ENCODE measurements at regions not wholly inside any gene's neighbourhood (a gene's known extent, or its start where the extent isn't known, plus 50 kb on each side); places are given as distances from the start of the nearest gene placed in this dataset.

- Mint-ChIP-seq H3K36me3 (ENCODE audit: unreplicated experiment) (no peaks in the 10 kb centered on the region), H3K27me3 (ENCODE audit: unreplicated experiment) (no peaks in the 10 kb centered on the region), H3K4me1 (ENCODE audit: unreplicated experiment) (peaks cover 46% of the 10 kb centered on the region), H3K9me3 (ENCODE audit: unreplicated experiment) (no peaks in the 10 kb centered on the region), H3K4me3 (ENCODE audit: unreplicated experiment) (no peak overlapping the region), H3K27ac (ENCODE audit: unreplicated experiment) (peak overlapping the region; percentile 94)
- TF ChIP-seq CTCF (IDR thresholded peaks at IDR 0.05): no peak
- DNase-seq (ENCODE audit: extremely low spot score, unreplicated experiment): no peak
Observed at GRCh38 chr15:66844041-66844746, 142.2 kb downstream of the SMAD6 start.

- no peaks in the 10 kb centered on the region for H3K27me3 Mint-ChIP-seq (ENCODE audit: unreplicated experiment)
- TF ChIP-seq CTCF (IDR thresholded peaks at IDR 0.05): no peak
- H3K9me3 Mint-ChIP-seq (ENCODE audit: unreplicated experiment): no peaks in the 10 kb centered on the region
- no peak overlapping the region for H3K4me3 Mint-ChIP-seq (ENCODE audit: unreplicated experiment)
- H3K4me1 Mint-ChIP-seq (ENCODE audit: unreplicated experiment): peaks cover 46% of the 10 kb centered on the region
- no peak overlapping the region for H3K27ac Mint-ChIP-seq (ENCODE audit: unreplicated experiment)
- no peaks in the 10 kb centered on the region for H3K36me3 Mint-ChIP-seq (ENCODE audit: unreplicated experiment)
- DNase-seq (ENCODE audit: extremely low spot score, unreplicated experiment): no peak
Observed at GRCh38 chr15:66844747-66845145, 142.7 kb downstream of the SMAD6 start.

- TF ChIP-seq CTCF (IDR thresholded peaks at IDR 0.05): no peak
- no peak overlapping the region for H3K27ac Mint-ChIP-seq (ENCODE audit: unreplicated experiment)
- H3K9me3 Mint-ChIP-seq (ENCODE audit: unreplicated experiment): no peaks in the 10 kb centered on the region
- H3K27me3 Mint-ChIP-seq (ENCODE audit: unreplicated experiment): no peaks in the 10 kb centered on the region
- H3K4me3 Mint-ChIP-seq (ENCODE audit: unreplicated experiment): no peak overlapping the region
- H3K4me1 Mint-ChIP-seq (ENCODE audit: unreplicated experiment): peaks cover 47% of the 10 kb centered on the region
- no peak for DNase-seq (ENCODE audit: extremely low spot score, unreplicated experiment)
- no peaks in the 10 kb centered on the region for H3K36me3 Mint-ChIP-seq (ENCODE audit: unreplicated experiment)
Observed at GRCh38 chr15:66845266-66845785, 143.3 kb downstream of the SMAD6 start.

GRCh38 chr15:66846031-66846430, 144.0 kb downstream of the SMAD6 start:
- Mint-ChIP-seq H3K4me1 (ENCODE audit: unreplicated experiment) (peaks cover 48% of the 10 kb centered on the region), H3K36me3 (ENCODE audit: unreplicated experiment) (no peaks in the 10 kb centered on the region), H3K27me3 (ENCODE audit: unreplicated experiment) (no peaks in the 10 kb centered on the region), H3K4me3 (ENCODE audit: unreplicated experiment) (no peak overlapping the region), H3K27ac (ENCODE audit: unreplicated experiment) (no peak overlapping the region), H3K9me3 (ENCODE audit: unreplicated experiment) (no peaks in the 10 kb centered on the region)
- no peak for TF ChIP-seq CTCF (IDR thresholded peaks at IDR 0.05)
- DNase-seq (ENCODE audit: extremely low spot score, unreplicated experiment): no peak

- no peak overlapping the region for H3K27ac Mint-ChIP-seq (ENCODE audit: unreplicated experiment)
- no peak for TF ChIP-seq CTCF (IDR thresholded peaks at IDR 0.05)
Observed at GRCh38 chr15:66846811-66847210, 144.8 kb downstream of the SMAD6 start.

More at GRCh38 chr15:66846811-66847210, 144.8 kb downstream of the SMAD6 start:
- DNase-seq (ENCODE audit: extremely low spot score, unreplicated experiment): no peak
- no peaks in the 10 kb centered on the region for H3K27me3 Mint-ChIP-seq (ENCODE audit: unreplicated experiment)
- no peaks in the 10 kb centered on the region for H3K9me3 Mint-ChIP-seq (ENCODE audit: unreplicated experiment)
- H3K36me3 Mint-ChIP-seq (ENCODE audit: unreplicated experiment): no peaks in the 10 kb centered on the region
- no peak overlapping the region for H3K4me3 Mint-ChIP-seq (ENCODE audit: unreplicated experiment)
- peaks cover 48% of the 10 kb centered on the region for H3K4me1 Mint-ChIP-seq (ENCODE audit: unreplicated experiment)
